ENCODE measurements at regions not wholly inside any gene's neighbourhood (a gene's known extent, or its start where the extent isn't known, plus 50 kb on each side); places are given as distances from the start of the nearest gene placed in this dataset.

GRCh38 chr6:51062166-51062722 lies 243.6 kb downstream of the TFAP2B start:
- TF ChIP-seq POLR2A (IDR thresholded peaks at IDR 0.05; ENCODE audit: low read length) (no peak), GATA1 (IDR thresholded peaks at IDR 0.05; ENCODE audit: low read depth, low read length) (no peak)

Data from erythroblast (primary cell).